OCI-LY3 (cell line): ENCODE measurements at regions not wholly inside any gene's neighbourhood (a gene's known extent, or its start where the extent isn't known, plus 50 kb on each side); places are given as distances from the start of the nearest gene placed in this dataset.

Experiments
- H2AFZ ChIP-seq: fragments of 200-600, 300-600 bp; shearing (Covaris generic); 2 replicates; pipeline ENCODE4 v1.6.0; 2014; ENCODE audit warnings: antibody characterized with exemption, low read depth, low read length
- H3K27ac ChIP-seq: fragments of 200-600, 300-600 bp; sonication (generic); 2 replicates; pipeline ENCODE4 v1.5.1; 2014; ENCODE audit warnings: mild to moderate bottlenecking, low read length, moderate library complexity, mixed read lengths
- H3K27me3 ChIP-seq: fragments of 200-600, 300-600 bp; sonication (generic); 2 replicates; pipeline ENCODE4 v1.6.1; 2014; ENCODE audit warnings: low read depth, low read length, mixed read lengths
- H3K36me3 ChIP-seq: fragments of 200-600, 300-600 bp; sonication (generic); replicated peaks from 2 replicates; pipeline ENCODE3; 2014; ENCODE audit warnings: low read depth, low read length, mixed read lengths
- H3K4me1 ChIP-seq: fragments of 300-600, 200-600 bp; sonication (generic); 2 replicates; pipeline ENCODE4 v1.6.1; 2014; ENCODE audit warnings: low read length, mixed read lengths
- H3K4me2 ChIP-seq: fragments of 200-600, 300-600 bp; sonication (generic); 2 replicates; pipeline ENCODE4 v1.6.1; 2014; ENCODE audit warnings: low read length, mixed read lengths
- H3K4me3 ChIP-seq: fragments of 300-600, 200-600 bp; sonication (generic); 2 replicates; pipeline ENCODE4 v1.5.1; 2014; ENCODE audit warnings: antibody characterized with exemption, mild to moderate bottlenecking, low read length, moderate library complexity
- H3K79me2 ChIP-seq: fragments of 300-600, 200-600 bp; shearing (Covaris generic); 2 replicates; pipeline ENCODE4 v1.6.1; 2014; ENCODE audit warnings: mild to moderate bottlenecking, low read length, mixed read lengths
- H3K9ac ChIP-seq: fragments of 300-600, 200-600 bp; shearing (Covaris generic); 2 replicates; pipeline ENCODE4 v1.6.0; 2014; ENCODE audit warnings: mild to moderate bottlenecking, low read length, moderate library complexity
- H3K9me3 ChIP-seq: fragments of 200-600, 300-600 bp; shearing (Covaris generic); 2 replicates; pipeline ENCODE4 v1.6.1; 2014; ENCODE audit warnings: low read length, mixed read lengths; ENCODE audit not compliant: insufficient read depth
- H4K20me1 ChIP-seq: fragments of 200-600, 300-600 bp; sonication (generic); 2 replicates; pipeline ENCODE4 v1.6.1; 2016; ENCODE audit warnings: low read length, mixed read lengths; ENCODE audit not compliant: insufficient read depth
- EZH2phosphoT487 ChIP-seq: fragments of 200-600 bp; shearing (Covaris generic); IDR thresholded peaks from 2 replicates; pipeline ENCODE4 v1.6.1; 2018; ENCODE audit warnings: antibody characterized with exemption, mixed run types, low read depth
- TF ChIP-seq, protein P1 (sequence below): fragments of 200-600, 300-600 bp; sonication (generic); IDR thresholded peaks from 2 replicates; pipeline ENCODE4 v1.5.1; 2014; ENCODE audit warnings: antibody characterized with exemption, low read length, low read depth

DNA sequence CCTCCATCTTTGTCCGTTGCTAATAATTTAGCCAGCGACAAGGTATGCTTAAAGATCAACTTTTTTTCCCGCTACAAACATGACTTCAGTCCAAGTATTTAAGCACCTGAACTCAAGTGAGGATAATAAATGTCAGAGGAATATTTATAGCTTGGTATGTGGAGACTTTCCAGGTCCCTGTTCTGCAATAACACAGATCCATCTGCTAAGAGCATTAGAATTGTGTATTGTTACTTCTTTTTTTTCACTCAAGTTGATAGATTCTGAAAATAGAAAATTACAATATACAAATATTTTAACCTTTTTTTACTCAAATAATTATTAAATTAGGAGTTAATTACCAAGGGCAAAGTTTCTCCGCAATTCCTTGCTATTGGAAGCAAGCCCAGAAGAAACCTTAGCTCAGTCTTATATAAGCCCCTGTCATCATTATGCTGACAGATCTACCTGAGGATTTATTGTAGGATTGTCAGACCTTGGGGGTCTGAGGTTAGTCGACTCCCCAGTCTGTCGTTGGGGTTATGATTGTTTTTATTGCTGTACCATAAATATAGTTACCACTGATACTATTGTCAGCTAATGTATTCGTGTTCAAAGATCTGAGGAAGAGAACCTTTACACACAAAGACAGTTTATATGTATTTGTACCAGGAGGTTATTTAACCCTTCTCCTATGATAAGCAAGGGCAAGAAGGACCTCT is 337.9 kb downstream of the TBX15 start:
- Histone ChIP-seq H3K4me1 (no peaks in the 10 kb centered on the region), H3K4me2 (no peak overlapping the region), H3K9ac (no peak overlapping the region), H3K79me2 (no peaks in the 10 kb centered on the region), H3K9me3 (no peaks in the 10 kb centered on the region), H3K36me3 (no peaks in the 10 kb centered on the region), H2AFZ (no peak overlapping the region), H3K27me3 (no peaks in the 10 kb centered on the region), H3K27ac (no peak overlapping the region), H4K20me1 (no peaks in the 10 kb centered on the region), H3K4me3 (no peak overlapping the region)
- TF ChIP-seq, protein P1, sequence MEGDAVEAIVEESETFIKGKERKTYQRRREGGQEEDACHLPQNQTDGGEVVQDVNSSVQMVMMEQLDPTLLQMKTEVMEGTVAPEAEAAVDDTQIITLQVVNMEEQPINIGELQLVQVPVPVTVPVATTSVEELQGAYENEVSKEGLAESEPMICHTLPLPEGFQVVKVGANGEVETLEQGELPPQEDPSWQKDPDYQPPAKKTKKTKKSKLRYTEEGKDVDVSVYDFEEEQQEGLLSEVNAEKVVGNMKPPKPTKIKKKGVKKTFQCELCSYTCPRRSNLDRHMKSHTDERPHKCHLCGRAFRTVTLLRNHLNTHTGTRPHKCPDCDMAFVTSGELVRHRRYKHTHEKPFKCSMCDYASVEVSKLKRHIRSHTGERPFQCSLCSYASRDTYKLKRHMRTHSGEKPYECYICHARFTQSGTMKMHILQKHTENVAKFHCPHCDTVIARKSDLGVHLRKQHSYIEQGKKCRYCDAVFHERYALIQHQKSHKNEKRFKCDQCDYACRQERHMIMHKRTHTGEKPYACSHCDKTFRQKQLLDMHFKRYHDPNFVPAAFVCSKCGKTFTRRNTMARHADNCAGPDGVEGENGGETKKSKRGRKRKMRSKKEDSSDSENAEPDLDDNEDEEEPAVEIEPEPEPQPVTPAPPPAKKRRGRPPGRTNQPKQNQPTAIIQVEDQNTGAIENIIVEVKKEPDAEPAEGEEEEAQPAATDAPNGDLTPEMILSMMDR, result no peak
- no peak for TF ChIP-seq EZH2phosphoT487

DNA sequence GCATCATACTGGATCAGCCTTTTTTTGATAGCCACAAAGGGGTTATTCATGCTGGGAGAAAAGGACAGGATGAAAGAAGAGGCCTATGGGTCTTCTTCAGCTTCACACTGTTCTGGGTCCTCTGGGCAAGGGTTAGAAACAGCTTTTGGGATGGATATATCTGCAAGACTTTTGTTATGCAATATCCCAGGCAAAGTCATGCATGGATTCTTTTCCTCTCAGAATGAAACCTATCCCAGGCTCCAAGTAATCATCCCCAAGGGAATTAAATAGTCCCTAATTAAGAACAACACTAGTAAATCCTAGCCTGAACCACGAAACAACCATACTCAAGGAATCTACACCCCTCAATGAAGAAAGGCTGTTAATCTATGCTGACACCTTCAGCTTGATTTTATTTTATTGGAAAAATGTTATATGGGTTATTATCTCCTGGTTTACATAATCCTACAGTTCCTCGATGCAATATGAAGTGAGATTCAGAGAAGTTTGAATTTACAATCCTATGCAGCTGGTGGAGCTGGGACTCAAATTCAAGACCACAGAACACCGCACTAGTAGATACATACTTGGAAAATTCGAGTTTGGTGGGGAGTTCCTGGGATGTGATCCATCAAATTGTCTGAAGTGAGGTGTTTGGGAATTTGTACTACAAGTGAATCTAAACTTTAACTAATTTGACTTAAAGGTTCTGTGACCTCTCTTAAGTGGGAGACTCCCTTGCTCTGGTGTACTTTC is 338.6 kb downstream of the TBX15 start:
- no peak overlapping the region for H3K27ac ChIP-seq
- no peak for TF ChIP-seq EZH2phosphoT487
- TF ChIP-seq, protein P1, result no peak

DNA sequence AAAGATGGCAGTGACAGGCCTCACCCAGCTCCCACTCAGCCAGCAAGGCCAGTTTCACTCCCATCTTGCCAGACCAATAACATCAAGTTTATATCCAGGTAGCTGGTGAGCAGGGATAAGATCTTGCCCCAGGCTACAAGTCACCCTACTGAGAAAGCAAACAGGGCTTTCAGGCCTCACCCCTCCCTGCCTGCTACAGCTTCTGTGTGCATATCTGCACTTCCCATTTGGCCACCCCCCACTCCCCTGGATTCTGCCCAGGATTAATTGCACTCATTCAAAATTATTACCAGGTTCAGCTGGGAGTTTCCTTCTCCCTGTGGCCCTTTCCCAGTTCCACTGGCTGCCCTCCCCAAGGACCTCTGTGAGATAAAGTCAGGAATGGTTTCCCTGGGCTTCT is 352.1 kb downstream of the TBX15 start:
- no peak overlapping the region for H3K27ac ChIP-seq
- no peaks in the 10 kb centered on the region for H3K36me3 ChIP-seq
- no peaks in the 10 kb centered on the region for H3K79me2 ChIP-seq
- TF ChIP-seq, protein P1, result no peak
- no peak for TF ChIP-seq EZH2phosphoT487
- no peaks in the 10 kb centered on the region for H3K4me1 ChIP-seq
- H2AFZ ChIP-seq, result no peak overlapping the region
- no peaks in the 10 kb centered on the region for H3K27me3 ChIP-seq
- no peaks in the 10 kb centered on the region for H4K20me1 ChIP-seq
- no peak overlapping the region for H3K9ac ChIP-seq
- H3K4me3 ChIP-seq, result no peak overlapping the region
- H3K9me3 ChIP-seq, result no peaks in the 10 kb centered on the region
- H3K4me2 ChIP-seq, result no peak overlapping the region

More for the DNA sequence above, 338.6 kb downstream of the TBX15 start:
- H4K20me1 ChIP-seq, result no peaks in the 10 kb centered on the region
- no peaks in the 10 kb centered on the region for H3K36me3 ChIP-seq
- H3K9ac ChIP-seq, result no peak overlapping the region
- H2AFZ ChIP-seq, result no peak overlapping the region
- no peaks in the 10 kb centered on the region for H3K4me1 ChIP-seq
- H3K79me2 ChIP-seq, result no peaks in the 10 kb centered on the region
- H3K4me2 ChIP-seq, result no peak overlapping the region
- no peak overlapping the region for H3K4me3 ChIP-seq
- no peaks in the 10 kb centered on the region for H3K9me3 ChIP-seq
- H3K27me3 ChIP-seq, result no peaks in the 10 kb centered on the region

DNA sequence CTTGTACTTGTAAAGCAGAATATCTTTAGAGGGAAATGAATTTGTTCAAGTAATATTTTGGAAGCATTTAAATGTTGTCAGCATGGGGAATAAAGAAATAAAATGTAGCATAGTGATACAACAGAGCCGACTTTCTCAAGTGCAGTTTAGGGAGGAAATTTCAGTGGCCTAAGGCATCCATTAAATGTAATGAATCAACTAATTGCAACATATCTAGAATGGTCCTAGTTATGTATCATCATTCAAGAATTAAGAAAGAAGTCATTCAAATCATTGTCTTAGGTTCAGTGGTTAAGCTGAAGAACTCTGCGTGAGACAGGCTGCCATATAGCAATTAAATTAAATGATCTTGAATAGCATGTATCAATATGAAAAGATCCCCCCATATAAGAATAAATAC is 360.7 kb downstream of the TBX15 start:
- Histone ChIP-seq H3K9me3 (no peaks in the 10 kb centered on the region), H3K9ac (no peak overlapping the region), H3K36me3 (no peaks in the 10 kb centered on the region), H3K27ac (no peak overlapping the region), H3K4me1 (no peaks in the 10 kb centered on the region), H4K20me1 (no peaks in the 10 kb centered on the region), H3K79me2 (no peaks in the 10 kb centered on the region), H3K4me2 (no peak overlapping the region), H3K27me3 (no peaks in the 10 kb centered on the region), H3K4me3 (no peak overlapping the region), H2AFZ (no peak overlapping the region)
- TF ChIP-seq EZH2phosphoT487, result no peak
- TF ChIP-seq, protein P1, result no peak
